H9 (cell line): ENCODE measurements at regions not wholly inside any gene's neighbourhood (a gene's known extent, or its start where the extent isn't known, plus 50 kb on each side); places are given as distances from the start of the nearest gene placed in this dataset.

Source experiments
- DNase-seq: peaks from one replicate; pipeline ENCODE4 v3.0.0-alpha.2; 2017
- H2AFZ ChIP-seq: one replicate; pipeline ENCODE4 v1.6.1; 2013; ENCODE audit warnings: mild to moderate bottlenecking, low read length, control low read depth, moderate library complexity
- H2AK5ac ChIP-seq: 2 replicates; pipeline ENCODE4 v1.6.1; 2013; ENCODE audit warnings: low read length, control low read depth, mixed read lengths; ENCODE audit not compliant: insufficient read length
- H2BK120ac ChIP-seq: one replicate; pipeline ENCODE4 v1.6.1; 2013; ENCODE audit warnings: low read depth, mild to moderate bottlenecking, low read length, control low read depth, inconsistent platforms; ENCODE audit not compliant: poor library complexity, severe bottlenecking
- H2BK12ac ChIP-seq: 2 replicates; pipeline ENCODE4 v1.6.1; 2013; ENCODE audit warnings: low read length, control low read depth, mixed read lengths, low read depth; ENCODE audit not compliant: insufficient read length
- H2BK15ac ChIP-seq: 2 replicates; pipeline ENCODE4 v1.6.1; 2013; ENCODE audit warnings: low read depth, low read length, control low read depth
- H2BK20ac ChIP-seq: one replicate; pipeline ENCODE4 v1.6.1; 2013; ENCODE audit warnings: low read depth, mild to moderate bottlenecking, low read length, control low read depth, inconsistent platforms; ENCODE audit not compliant: poor library complexity, severe bottlenecking
- H2BK5ac ChIP-seq: 2 replicates; pipeline ENCODE4 v1.6.1; 2013; ENCODE audit warnings: low read length, control low read depth, mixed read lengths; ENCODE audit not compliant: insufficient read length
- H3K14ac ChIP-seq: 2 replicates; pipeline ENCODE4 v1.6.1; 2013; ENCODE audit warnings: low read length, control low read depth; ENCODE audit not compliant: insufficient read depth
- H3K18ac ChIP-seq: 2 replicates; pipeline ENCODE4 v1.6.1; 2013; ENCODE audit warnings: low read depth, mild to moderate bottlenecking, mixed read lengths, low read length, control low read depth; ENCODE audit not compliant: insufficient read length
- H3K23ac ChIP-seq: 2 replicates; pipeline ENCODE4 v1.6.1; 2013; ENCODE audit warnings: low read length, control low read depth, mixed read lengths, low read depth; ENCODE audit not compliant: insufficient read length
- H3K23me2 ChIP-seq: 2 replicates; pipeline ENCODE4 v1.6.1; 2013; ENCODE audit warnings: low read depth, mild to moderate bottlenecking, mixed read lengths, low read length, control low read depth; ENCODE audit not compliant: insufficient read length, poor library complexity, severe bottlenecking
- H3K27ac ChIP-seq: 2 replicates; pipeline ENCODE4 v1.5.1; 2013; ENCODE audit warnings: low read length, control low read depth, mixed read lengths, low read depth; ENCODE audit not compliant: insufficient read length
- H3K27me3 ChIP-seq: 2 replicates; pipeline ENCODE4 v1.6.1; 2013; ENCODE audit warnings: low read length, control low read depth, inconsistent platforms; ENCODE audit not compliant: insufficient read depth
- H3K4ac ChIP-seq: 2 replicates; pipeline ENCODE4 v1.6.1; 2013; ENCODE audit warnings: low read depth, mild to moderate bottlenecking, control low read depth, inconsistent platforms, low read length, moderate library complexity
- H3K4me1 ChIP-seq: 2 replicates; pipeline ENCODE4 v1.6.1; 2013; ENCODE audit warnings: low read length, control low read depth, inconsistent platforms; ENCODE audit not compliant: insufficient read depth
- H3K4me2 ChIP-seq: 2 replicates; pipeline ENCODE4 v1.6.1; 2013; ENCODE audit warnings: low read length, control low read depth, mixed read lengths; ENCODE audit not compliant: insufficient read length, insufficient read depth
- H3K56ac ChIP-seq: 2 replicates; pipeline ENCODE4 v1.6.1; 2013; ENCODE audit warnings: low read depth, mild to moderate bottlenecking, mixed read lengths, low read length, control low read depth; ENCODE audit not compliant: insufficient read length
- H3K79me1 ChIP-seq: 2 replicates; pipeline ENCODE4 v1.6.1; 2013; ENCODE audit warnings: low read depth, mild to moderate bottlenecking, moderate library complexity, low read length, control low read depth, inconsistent platforms; ENCODE audit not compliant: insufficient read depth, poor library complexity, severe bottlenecking
- H3K79me2 ChIP-seq: 2 replicates; pipeline ENCODE4 v1.6.1; 2013; ENCODE audit warnings: low read length, control low read depth, inconsistent platforms; ENCODE audit not compliant: insufficient read depth
- H3K9ac ChIP-seq: 2 replicates; pipeline ENCODE4 v1.6.1; 2013; ENCODE audit warnings: low read length, control low read depth, mixed read lengths; ENCODE audit not compliant: insufficient read length; ENCODE audit errors: extremely low read depth
- H3K9me3 ChIP-seq: one replicate; pipeline ENCODE4 v1.6.1; 2013; ENCODE audit warnings: low read depth, low read length, inconsistent platforms; ENCODE audit not compliant: control insufficient read depth
- H3T11ph ChIP-seq: one replicate; pipeline ENCODE4 v1.6.1; 2013; ENCODE audit warnings: mild to moderate bottlenecking, low read length, control low read depth, inconsistent platforms
- H4K20me1 ChIP-seq: one replicate; pipeline ENCODE4 v1.6.1; 2013; ENCODE audit not compliant: control insufficient read depth, insufficient read length, insufficient read depth
- H4K5ac ChIP-seq: 2 replicates; pipeline ENCODE4 v1.6.1; 2013; ENCODE audit warnings: low read depth, mild to moderate bottlenecking, mixed read lengths, low read length, control low read depth; ENCODE audit not compliant: insufficient read length
- H4K8ac ChIP-seq: replicated peaks from 2 replicates; pipeline ENCODE4 v1.6.1; 2013; ENCODE audit warnings: low read length, control low read depth, mixed read lengths, low read depth; ENCODE audit not compliant: insufficient read length
- H4K91ac ChIP-seq: 2 replicates; pipeline ENCODE4 v1.6.1; 2013; ENCODE audit warnings: low read depth, mild to moderate bottlenecking, moderate library complexity, mixed read lengths, low read length, control low read depth; ENCODE audit not compliant: insufficient read length
- H3K27ac Mint-ChIP-seq, 3 experiments: 2 replicates in 2 of 3; 3 replicates in 1 of 3; pipeline ENCODE4 v1.8.0; 2020 to 2021; ENCODE audit warnings: mixed read lengths in 3 of 3, mild to moderate bottlenecking in 1 of 3, moderate library complexity in 1 of 3
- H3K27me3 Mint-ChIP-seq: 2 replicates; pipeline ENCODE4 v1.8.0; 2021; ENCODE audit warnings: low read depth, mild to moderate bottlenecking, moderate library complexity, mixed read lengths
- H3K36me3 Mint-ChIP-seq, 3 experiments: 2 replicates in 2 of 3; 3 replicates in 1 of 3; pipeline ENCODE4 v1.8.0; 2020 to 2021; ENCODE audit warnings: low read depth in 3 of 3, mixed read lengths in 3 of 3; ENCODE audit not compliant: insufficient read depth in 1 of 3
- H3K4me1 Mint-ChIP-seq, 2 experiments: 2 replicates each; pipeline ENCODE4 v1.8.0; 2020; ENCODE audit warnings: mixed read lengths in 2 of 2
- H3K4me3 Mint-ChIP-seq, 2 experiments: 2 replicates in 1 of 2; 3 replicates in 1 of 2; pipeline ENCODE4 v1.8.0; 2020 to 2021; ENCODE audit warnings: mild to moderate bottlenecking in 2 of 2, mixed read lengths in 2 of 2, moderate library complexity in 1 of 2
- H3K9me3 Mint-ChIP-seq, 2 experiments: 2 replicates in 1 of 2; 3 replicates in 1 of 2; pipeline ENCODE4 v1.8.0; 2020; ENCODE audit warnings: mild to moderate bottlenecking in 2 of 2, mixed read lengths in 2 of 2, moderate library complexity in 1 of 2
- TF ChIP-seq, protein P1 (sequence below): fragments of 200-600 bp; sonication (generic); conservative IDR thresholded peaks from 3 replicates; pipeline ENCODE4 v1.8.0; 2021; ENCODE audit warnings: antibody characterized with exemption, mild to moderate bottlenecking

DNA sequence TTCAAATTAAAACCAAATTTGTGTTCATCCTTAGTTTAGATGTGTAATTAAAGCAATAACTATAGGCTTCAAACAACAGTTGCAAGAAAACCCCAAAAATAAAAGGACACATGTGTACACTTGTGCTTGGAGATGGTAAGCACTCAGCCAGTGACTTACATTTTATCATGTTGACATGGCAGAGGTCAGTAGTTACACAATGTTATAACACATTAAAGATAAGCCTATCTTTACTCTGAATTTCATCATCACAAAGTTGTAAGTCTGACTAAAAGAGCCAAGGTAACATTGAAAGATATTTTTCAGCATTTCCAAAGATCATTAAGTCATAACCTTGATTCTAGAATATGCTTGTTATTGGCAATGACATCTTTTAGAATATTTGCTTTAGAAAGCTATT, 98.5 kb upstream of the PNPLA4 start:
- H3K14ac ChIP-seq: no peak overlapping the region
- H2BK12ac ChIP-seq: no peak overlapping the region
- H3K79me1 ChIP-seq: no peaks in the 10 kb centered on the region
- no peaks in the 10 kb centered on the region for H3K27me3 ChIP-seq
- no peak overlapping the region for H3K4ac ChIP-seq
- no peak overlapping the region for H3K56ac ChIP-seq
- H3K36me3 Mint-ChIP-seq: peaks cover 0 to 11% (median 3%) of the 10 kb centered on the region in 3 experiments; a peak in 3 of 7 replicates
- H4K5ac ChIP-seq: no peak overlapping the region
- H3K23ac ChIP-seq: no peak overlapping the region
- no peak overlapping the region for H3K4me3 Mint-ChIP-seq
- H3K27ac Mint-ChIP-seq: no peak overlapping the region
- H3K27me3 Mint-ChIP-seq: no peaks in the 10 kb centered on the region
- no peak overlapping the region for H3K18ac ChIP-seq
- no peak overlapping the region for H3K27ac ChIP-seq
- peaks cover 2% of the 10 kb centered on the region for H3K4me1 ChIP-seq
- peaks cover 6 to 10% of the 10 kb centered on the region in 2 experiments; a peak in 3 of 5 replicates for H3K9me3 Mint-ChIP-seq
- H4K91ac ChIP-seq: no peak overlapping the region
- H3K23me2 ChIP-seq: no peaks in the 10 kb centered on the region
- no peak overlapping the region for H2AK5ac ChIP-seq
- TF ChIP-seq, protein P1, sequence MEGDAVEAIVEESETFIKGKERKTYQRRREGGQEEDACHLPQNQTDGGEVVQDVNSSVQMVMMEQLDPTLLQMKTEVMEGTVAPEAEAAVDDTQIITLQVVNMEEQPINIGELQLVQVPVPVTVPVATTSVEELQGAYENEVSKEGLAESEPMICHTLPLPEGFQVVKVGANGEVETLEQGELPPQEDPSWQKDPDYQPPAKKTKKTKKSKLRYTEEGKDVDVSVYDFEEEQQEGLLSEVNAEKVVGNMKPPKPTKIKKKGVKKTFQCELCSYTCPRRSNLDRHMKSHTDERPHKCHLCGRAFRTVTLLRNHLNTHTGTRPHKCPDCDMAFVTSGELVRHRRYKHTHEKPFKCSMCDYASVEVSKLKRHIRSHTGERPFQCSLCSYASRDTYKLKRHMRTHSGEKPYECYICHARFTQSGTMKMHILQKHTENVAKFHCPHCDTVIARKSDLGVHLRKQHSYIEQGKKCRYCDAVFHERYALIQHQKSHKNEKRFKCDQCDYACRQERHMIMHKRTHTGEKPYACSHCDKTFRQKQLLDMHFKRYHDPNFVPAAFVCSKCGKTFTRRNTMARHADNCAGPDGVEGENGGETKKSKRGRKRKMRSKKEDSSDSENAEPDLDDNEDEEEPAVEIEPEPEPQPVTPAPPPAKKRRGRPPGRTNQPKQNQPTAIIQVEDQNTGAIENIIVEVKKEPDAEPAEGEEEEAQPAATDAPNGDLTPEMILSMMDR: no peak
- no peak overlapping the region for H3T11ph ChIP-seq
- H3K4me2 ChIP-seq: no peak overlapping the region
- H3K9ac ChIP-seq: no peak overlapping the region
- H4K20me1 ChIP-seq: no peaks in the 10 kb centered on the region
- no peaks in the 10 kb centered on the region for H3K9me3 ChIP-seq
- H2BK120ac ChIP-seq: no peak overlapping the region
- no peak overlapping the region for H2AFZ ChIP-seq
- H4K8ac ChIP-seq: no peak overlapping the region
- DNase-seq: no peak
- H3K4me1 Mint-ChIP-seq: peaks cover 10 to 17% of the 10 kb centered on the region in 2 experiments
- H3K79me2 ChIP-seq: no peaks in the 10 kb centered on the region; the same call in 1 of the 2 replicates
- H2BK5ac ChIP-seq: no peak overlapping the region
- H2BK15ac ChIP-seq: no peak overlapping the region
- H2BK20ac ChIP-seq: no peak overlapping the region
